ENCODE measurements at regions not wholly inside any gene's neighbourhood (a gene's known extent, or its start where the extent isn't known, plus 50 kb on each side); places are given as distances from the start of the nearest gene placed in this dataset.

GRCh38 chr7:47103498-47104205, 478.3 kb downstream of the TNS3 start:
- H2BK12ac ChIP-seq (ENCODE audit: low read depth, low read length): no peak overlapping the region
- H2AFZ ChIP-seq (ENCODE audit: low read length): peak overlapping the region; percentile 95; the same call in 1 of the 2 replicates
- H3K4me1 ChIP-seq (replicated peaks in 1 of 4; ENCODE audit: control insufficient read depth in 3 of 4, insufficient read depth in 4 of 4, low read length in 3 of 4): no peaks in the 10 kb centered on the region
- no peaks in the 10 kb centered on the region for H3K79me1 ChIP-seq (ENCODE audit: low read depth, low read length)
- no peaks in the 10 kb centered on the region for H3K27me3 ChIP-seq (replicated peaks in 1 of 4; ENCODE audit: control insufficient read depth in 3 of 4, extremely low read depth in 1 of 4, insufficient read depth in 3 of 4, low read length in 3 of 4)
- no peak overlapping the region for H2BK120ac ChIP-seq (replicated peaks; ENCODE audit: low read depth, low read length)
- no peak overlapping the region for H2BK20ac ChIP-seq (ENCODE audit: low read length)
- H3K79me2 ChIP-seq (ENCODE audit: control insufficient read depth in 1 of 2, insufficient read depth in 2 of 2, low read length in 2 of 2): no peaks in the 10 kb centered on the region
- 0 out of 2 replicates have a peak overlapping the region, but pooled peaks have one; percentile 5 for H2AK5ac ChIP-seq (ENCODE audit: low read depth, low read length)
- no peak overlapping the region for H4K91ac ChIP-seq (replicated peaks; ENCODE audit: insufficient read length, low read length)
- H4K20me1 ChIP-seq (replicated peaks in 1 of 2; ENCODE audit: control insufficient read depth in 1 of 2, insufficient read depth in 2 of 2, low read length in 2 of 2): no peaks in the 10 kb centered on the region
- CTCF ChIA-PET (ENCODE audit: partially characterized antibody): no interaction called here
- H2BK15ac ChIP-seq (ENCODE audit: low read length): no peak overlapping the region; the same call in 1 of the 2 replicates
- 91% methylated on average over 15 of the region's 17 CpGs; no CpG with 5 or more reads in 1 of the 2 experiments for WGBS, 2 experiments (ENCODE audit: extremely low coverage in 1 of 2, insufficient coverage in 1 of 2, insufficient read length in 1 of 2, insufficient replicate concordance in 2 of 2, low coverage in 1 of 2, low lambda C conversion rate in 2 of 2, missing lambda C conversion rate in 1 of 2)
- H3K23ac ChIP-seq (ENCODE audit: insufficient read length): no peak overlapping the region
- H3K36me3 ChIP-seq (ENCODE audit: control insufficient read depth in 2 of 4, insufficient read depth in 4 of 4, low read length in 3 of 4): no peaks in the 10 kb centered on the region
- no peak overlapping the region for H3K18ac ChIP-seq (ENCODE audit: extremely low read depth, low read length)
- H3K9me3 ChIP-seq (ENCODE audit: insufficient read depth in 2 of 2, low read depth in 1 of 2, low read length in 1 of 2): peaks cover 0 to 3% of the 10 kb centered on the region in 2 experiments; a peak in 1 of 4 replicates
- H3K9ac ChIP-seq (replicated peaks in 1 of 4; ENCODE audit: extremely low read depth in 1 of 4, low read depth in 3 of 4, low read length in 3 of 4): no peak overlapping the region
- peak overlapping the region; percentile 22; the same call in 1 of the 2 replicates for H4K8ac ChIP-seq (ENCODE audit: extremely low read depth, insufficient read depth, low read length)
- DNase-seq (ENCODE audit: low read depth in 1 of 2, low spot score in 2 of 2): no peak
- POLR2A ChIA-PET (ENCODE audit: partially characterized antibody): no interaction called here
- no peak overlapping the region for H3K4ac ChIP-seq (replicated peaks; ENCODE audit: insufficient read length, low read depth, low read length)
- no peaks in the 10 kb centered on the region for H3K23me2 ChIP-seq (ENCODE audit: low read depth, low read length)
- H3K27ac ChIP-seq (ENCODE audit: low read depth, low read length): no peak overlapping the region
- H3K4me3 ChIP-seq (ENCODE audit: extremely low read depth in 1 of 4, insufficient read depth in 2 of 4, low read depth in 3 of 4, low read length in 4 of 4): no peak overlapping the region
- FAIRE-seq: no peak
- H3K14ac ChIP-seq (ENCODE audit: insufficient read length): no peak overlapping the region
- H3K56ac ChIP-seq (replicated peaks; ENCODE audit: insufficient read length, low read depth, low read length): no peak overlapping the region
- H4K5ac ChIP-seq (ENCODE audit: insufficient read length, low read depth, low read length): no peak overlapping the region
- H2BK5ac ChIP-seq (ENCODE audit: low read depth, low read length): no peak overlapping the region
- H3K4me2 ChIP-seq (ENCODE audit: insufficient read depth in 1 of 2, low read depth in 2 of 2, low read length in 2 of 2): no peak overlapping the region
- TF ChIP-seq POU5F1 (IDR thresholded peaks at IDR 0.05; ENCODE audit: low read depth, low read length) (no peak), TBP (IDR thresholded peaks at IDR 0.05; ENCODE audit: low read depth, low read length) (no peak), NANOG (IDR thresholded peaks at IDR 0.05; ENCODE audit: insufficient read depth, low read depth, low read length, poor library complexity, severe bottlenecking) (no peak), BCL11A (IDR thresholded peaks at IDR 0.05; ENCODE audit: low read depth in 2 of 2, low read length in 2 of 2) (no peak), ATF2 (IDR thresholded peaks at IDR 0.05; ENCODE audit: low read length) (no peak), RAD21 (IDR thresholded peaks at IDR 0.05 in 1 of 2, conservative IDR thresholded peaks at IDR 0.05 in 1 of 2; ENCODE audit: low read depth in 2 of 2, low read length in 2 of 2) (no peak), USF2 (IDR thresholded peaks at IDR 0.05; ENCODE audit: low read length) (no peak), JUND (IDR thresholded peaks at IDR 0.05; ENCODE audit: low read length) (no peak), SIRT6 (IDR thresholded peaks at IDR 0.05; ENCODE audit: low read length) (no peak), CREB1 (IDR thresholded peaks at IDR 0.05) (no peak)

Measured in H1 (cell line).